ENCODE measurements at regions not wholly inside any gene's neighbourhood (a gene's known extent, or its start where the extent isn't known, plus 50 kb on each side); places are given as distances from the start of the nearest gene placed in this dataset.
"Not testable (repeated sequence)": the region's sequence is repeated elsewhere in the genome, so short reads cannot be mapped to it uniquely, and the experiment has no call there.

DNA sequence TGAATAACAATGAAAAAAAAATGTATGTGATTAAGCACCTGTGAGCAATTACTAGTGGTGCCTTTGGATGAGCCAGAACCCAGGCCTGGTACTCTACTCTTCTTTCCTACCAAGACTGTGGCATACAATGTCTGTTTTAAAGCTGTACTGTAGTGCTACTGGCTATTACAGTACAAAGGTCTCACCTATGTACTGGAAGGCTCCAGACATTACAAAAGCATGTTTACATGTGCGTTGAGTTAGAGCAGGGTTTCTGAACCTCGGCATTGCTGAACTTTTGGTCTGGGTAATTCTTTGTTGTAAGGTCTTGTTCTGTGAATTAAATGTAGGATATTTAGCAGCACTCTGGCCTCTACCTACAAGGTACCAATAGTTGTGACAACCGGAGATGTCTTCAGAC is 153.8 kb downstream of the SPATA18 start:
- TF ChIP-seq, protein P1, sequence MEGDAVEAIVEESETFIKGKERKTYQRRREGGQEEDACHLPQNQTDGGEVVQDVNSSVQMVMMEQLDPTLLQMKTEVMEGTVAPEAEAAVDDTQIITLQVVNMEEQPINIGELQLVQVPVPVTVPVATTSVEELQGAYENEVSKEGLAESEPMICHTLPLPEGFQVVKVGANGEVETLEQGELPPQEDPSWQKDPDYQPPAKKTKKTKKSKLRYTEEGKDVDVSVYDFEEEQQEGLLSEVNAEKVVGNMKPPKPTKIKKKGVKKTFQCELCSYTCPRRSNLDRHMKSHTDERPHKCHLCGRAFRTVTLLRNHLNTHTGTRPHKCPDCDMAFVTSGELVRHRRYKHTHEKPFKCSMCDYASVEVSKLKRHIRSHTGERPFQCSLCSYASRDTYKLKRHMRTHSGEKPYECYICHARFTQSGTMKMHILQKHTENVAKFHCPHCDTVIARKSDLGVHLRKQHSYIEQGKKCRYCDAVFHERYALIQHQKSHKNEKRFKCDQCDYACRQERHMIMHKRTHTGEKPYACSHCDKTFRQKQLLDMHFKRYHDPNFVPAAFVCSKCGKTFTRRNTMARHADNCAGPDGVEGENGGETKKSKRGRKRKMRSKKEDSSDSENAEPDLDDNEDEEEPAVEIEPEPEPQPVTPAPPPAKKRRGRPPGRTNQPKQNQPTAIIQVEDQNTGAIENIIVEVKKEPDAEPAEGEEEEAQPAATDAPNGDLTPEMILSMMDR (conservative IDR thresholded peaks at IDR 0.05) = no peak
- no peak overlapping the region for H3K27ac ChIP-seq (ENCODE audit: low read depth, low read length)
- H3K27ac Mint-ChIP-seq = no peak overlapping the region
- H3K36me3 ChIP-seq (ENCODE audit: control insufficient read depth, insufficient read depth, low read length) = no peaks in the 10 kb centered on the region
- H3K9me3 Mint-ChIP-seq = peaks cover 2% of the 10 kb centered on the region
- no peaks in the 10 kb centered on the region for H3K27me3 ChIP-seq (ENCODE audit: control insufficient read depth, insufficient read depth, low read length, poor library complexity, severe bottlenecking)
- WGBS, 2 experiments (ENCODE audit: insufficient coverage in 1 of 2, insufficient read length in 1 of 2) = 83 to 93% methylated on average over 2 to 3 of the region's 3 CpGs
- no peaks in the 10 kb centered on the region for H3K36me3 Mint-ChIP-seq (ENCODE audit: low read depth)
- H3K4me3 ChIP-seq (ENCODE audit: low read length) = no peak overlapping the region
- no peak for DNase-seq
- peaks cover 7% of the 10 kb centered on the region for H3K4me1 ChIP-seq (ENCODE audit: control insufficient read depth, insufficient read depth, low read length)
- H3K27me3 Mint-ChIP-seq (ENCODE audit: insufficient read depth) = no peaks in the 10 kb centered on the region
- H3K4me1 Mint-ChIP-seq = peaks cover 15% of the 10 kb centered on the region
- no peaks in the 10 kb centered on the region for H3K9me3 ChIP-seq (ENCODE audit: control insufficient read depth, low read length)
- no peak overlapping the region for H3K9ac ChIP-seq (ENCODE audit: extremely low read depth, low read length, poor library complexity, severe bottlenecking)
- H3K4me3 Mint-ChIP-seq = no peak overlapping the region

DNA sequence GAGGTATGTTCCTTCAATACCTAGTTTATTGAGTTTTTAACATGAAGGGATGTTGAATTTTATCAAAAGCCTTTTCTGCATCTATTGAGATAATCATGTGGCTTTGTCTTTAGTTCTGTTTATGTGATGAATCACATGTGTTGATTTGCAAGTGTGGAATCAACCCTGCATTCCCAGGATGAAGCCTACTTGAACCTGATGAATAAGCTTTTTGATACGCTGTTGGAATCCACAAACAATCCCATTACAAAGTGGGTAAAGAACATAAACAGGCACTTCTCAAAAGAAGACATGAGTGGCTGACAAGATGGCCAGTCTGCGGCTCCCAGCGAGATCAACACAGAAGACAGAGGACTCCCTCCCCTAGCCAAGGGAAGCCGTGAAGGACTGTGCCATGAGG is 156.0 kb downstream of the SPATA18 start:
- H3K27ac Mint-ChIP-seq; H3K36me3 Mint-ChIP-seq (ENCODE audit: low read depth); H3K27me3 ChIP-seq (ENCODE audit: control insufficient read depth, insufficient read depth, low read length, poor library complexity, severe bottlenecking); H3K4me3 ChIP-seq (ENCODE audit: low read length); DNase-seq; H3K4me1 ChIP-seq (ENCODE audit: control insufficient read depth, insufficient read depth, low read length); H3K9ac ChIP-seq (ENCODE audit: extremely low read depth, low read length, poor library complexity, severe bottlenecking); H3K27me3 Mint-ChIP-seq (ENCODE audit: insufficient read depth); H3K27ac ChIP-seq (ENCODE audit: low read depth, low read length); H3K9me3 ChIP-seq (ENCODE audit: control insufficient read depth, low read length); H3K36me3 ChIP-seq (ENCODE audit: control insufficient read depth, insufficient read depth, low read length); H3K9me3 Mint-ChIP-seq; H3K4me3 Mint-ChIP-seq: not testable (repeated sequence)
- peaks cover 10% of the 10 kb centered on the region for H3K4me1 Mint-ChIP-seq
- 96% methylated on average over 4 of the region's 4 CpGs; no CpG with 5 or more reads in 1 of the 2 experiments for WGBS, 2 experiments (ENCODE audit: insufficient coverage in 1 of 2, insufficient read length in 1 of 2)

DNA sequence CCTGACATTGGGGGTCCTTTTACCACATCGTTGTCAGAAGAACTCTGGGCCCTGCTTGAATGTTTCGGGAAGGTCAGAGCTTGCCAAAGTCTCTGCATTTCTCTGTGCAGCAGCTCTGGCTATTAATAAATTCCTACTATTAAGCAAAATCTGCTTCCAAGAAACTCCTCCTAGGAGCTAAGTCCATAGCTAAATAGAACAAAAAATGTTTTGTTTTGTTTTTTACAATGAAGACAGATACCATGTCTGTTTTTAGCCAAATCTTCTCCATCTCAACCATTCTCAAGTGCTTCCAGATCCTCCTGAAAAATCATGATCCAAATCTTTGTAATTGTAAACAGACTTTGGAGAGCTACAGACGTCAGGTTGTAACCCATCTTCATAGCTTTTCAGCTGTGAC is 161.6 kb downstream of the SPATA18 start:
- peaks cover 8% of the 10 kb centered on the region for H3K4me1 Mint-ChIP-seq
- H3K27ac Mint-ChIP-seq = no peak overlapping the region
- H3K9me3 ChIP-seq (ENCODE audit: control insufficient read depth, low read length) = no peaks in the 10 kb centered on the region
- peaks cover 10% of the 10 kb centered on the region for H3K27me3 Mint-ChIP-seq (ENCODE audit: insufficient read depth)
- TF ChIP-seq, protein P1 (conservative IDR thresholded peaks at IDR 0.05) = no peak
- WGBS, 2 experiments (ENCODE audit: insufficient coverage in 1 of 2, insufficient read length in 1 of 2) = 90 to 91% methylated on average over 3 of the region's 3 CpGs
- H3K4me3 Mint-ChIP-seq = no peak overlapping the region
- H3K4me1 ChIP-seq (ENCODE audit: control insufficient read depth, insufficient read depth, low read length) = no peaks in the 10 kb centered on the region
- no peaks in the 10 kb centered on the region for H3K36me3 ChIP-seq (ENCODE audit: control insufficient read depth, insufficient read depth, low read length)
- H3K4me3 ChIP-seq (ENCODE audit: low read length) = no peak overlapping the region
- DNase-seq = no peak
- no peak overlapping the region for H3K27ac ChIP-seq (ENCODE audit: low read depth, low read length)
- no peak overlapping the region for H3K9ac ChIP-seq (ENCODE audit: extremely low read depth, low read length, poor library complexity, severe bottlenecking)
- no peaks in the 10 kb centered on the region for H3K27me3 ChIP-seq (ENCODE audit: control insufficient read depth, insufficient read depth, low read length, poor library complexity, severe bottlenecking)
- H3K9me3 Mint-ChIP-seq = peaks cover 23% of the 10 kb centered on the region
- no peaks in the 10 kb centered on the region for H3K36me3 Mint-ChIP-seq (ENCODE audit: low read depth)

DNA sequence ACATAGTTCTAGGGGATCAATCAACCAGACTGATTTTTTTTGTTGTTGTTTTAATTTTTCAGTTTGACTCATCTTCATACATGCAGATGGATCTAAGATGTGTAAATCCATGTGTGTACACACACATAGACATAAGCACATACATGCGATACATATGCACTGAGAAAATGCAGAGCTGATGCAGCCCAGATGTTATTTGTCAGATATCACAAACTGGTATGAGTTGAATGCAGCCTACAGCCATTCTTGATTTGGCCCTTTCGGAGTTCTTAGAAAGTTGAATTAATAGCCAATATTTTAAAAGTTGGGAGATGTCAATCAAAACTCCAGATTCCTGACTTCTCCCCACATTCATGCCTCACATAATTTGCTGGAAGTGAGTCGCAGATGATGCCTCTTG is 180.4 kb downstream of the SPATA18 start:
- H3K27ac ChIP-seq (ENCODE audit: low read depth, low read length) = no peak overlapping the region
- TF ChIP-seq, protein P1 (conservative IDR thresholded peaks at IDR 0.05) = no peak
- peaks cover 5% of the 10 kb centered on the region for H3K4me1 Mint-ChIP-seq
- DNase-seq = no peak
- H3K4me3 ChIP-seq (ENCODE audit: low read length) = no peak overlapping the region
- no peaks in the 10 kb centered on the region for H3K27me3 ChIP-seq (ENCODE audit: control insufficient read depth, insufficient read depth, low read length, poor library complexity, severe bottlenecking)
- no peaks in the 10 kb centered on the region for H3K9me3 ChIP-seq (ENCODE audit: control insufficient read depth, low read length)
- no peaks in the 10 kb centered on the region for H3K4me1 ChIP-seq (ENCODE audit: control insufficient read depth, insufficient read depth, low read length)
- H3K9ac ChIP-seq (ENCODE audit: extremely low read depth, low read length, poor library complexity, severe bottlenecking) = no peak overlapping the region
- H3K36me3 ChIP-seq (ENCODE audit: control insufficient read depth, insufficient read depth, low read length) = no peaks in the 10 kb centered on the region
- H3K4me3 Mint-ChIP-seq = no peak overlapping the region
- no peaks in the 10 kb centered on the region for H3K9me3 Mint-ChIP-seq
- no peaks in the 10 kb centered on the region for H3K27me3 Mint-ChIP-seq (ENCODE audit: insufficient read depth)
- H3K36me3 Mint-ChIP-seq (ENCODE audit: low read depth) = no peaks in the 10 kb centered on the region
- H3K27ac Mint-ChIP-seq = no peak overlapping the region
- WGBS, 2 experiments (ENCODE audit: insufficient coverage in 1 of 2, insufficient read length in 1 of 2) = 50 to 61% methylated on average over 2 to 3 of the region's 3 CpGs
